CD4-positive, alpha-beta T cell treated with Interleukin-21 for 1 hour (primary cell): ENCODE measurements at regions not wholly inside any gene's neighbourhood (a gene's known extent, or its start where the extent isn't known, plus 50 kb on each side); places are given as distances from the start of the nearest gene placed in this dataset.
"Not testable (repeated sequence)": the region's sequence is repeated elsewhere in the genome, so short reads cannot be mapped to it uniquely, and the experiment has no call there.

Experiments
- DNase-seq: peaks from one replicate; pipeline ENCODE4 v3.0.0-alpha.2; 2020

DNA sequence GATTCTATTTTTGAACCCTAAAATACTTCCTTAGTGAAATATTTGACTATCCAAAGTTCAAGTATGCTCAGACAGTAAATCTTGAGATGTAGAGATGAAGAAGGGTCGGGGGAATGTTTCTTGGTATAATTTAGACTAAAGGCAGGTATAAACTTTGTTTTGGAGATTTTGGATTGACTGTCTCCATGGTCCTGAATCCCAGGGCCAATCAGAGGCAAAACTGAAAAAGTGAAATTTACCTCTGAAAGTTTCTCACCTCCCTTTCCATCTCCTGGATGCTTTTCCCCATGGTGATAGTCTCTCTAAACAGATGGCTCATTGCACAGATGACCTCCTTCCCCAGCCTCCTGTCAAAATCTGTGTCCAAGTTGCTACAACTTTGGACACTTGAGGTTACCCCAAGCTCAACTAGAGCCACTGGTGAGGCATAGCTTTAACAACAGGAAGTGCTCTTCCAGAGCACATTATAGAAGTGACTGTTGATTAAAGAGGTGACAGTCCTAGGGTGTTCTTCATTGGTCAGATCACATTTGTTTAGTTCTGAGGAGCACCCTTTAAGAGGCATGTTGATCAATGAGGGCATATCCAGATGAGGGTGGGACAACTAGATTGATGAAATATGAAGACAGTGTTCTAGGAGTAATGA, 128.4 kb downstream of the AKAP11 start:
- no peak for DNase-seq

DNA sequence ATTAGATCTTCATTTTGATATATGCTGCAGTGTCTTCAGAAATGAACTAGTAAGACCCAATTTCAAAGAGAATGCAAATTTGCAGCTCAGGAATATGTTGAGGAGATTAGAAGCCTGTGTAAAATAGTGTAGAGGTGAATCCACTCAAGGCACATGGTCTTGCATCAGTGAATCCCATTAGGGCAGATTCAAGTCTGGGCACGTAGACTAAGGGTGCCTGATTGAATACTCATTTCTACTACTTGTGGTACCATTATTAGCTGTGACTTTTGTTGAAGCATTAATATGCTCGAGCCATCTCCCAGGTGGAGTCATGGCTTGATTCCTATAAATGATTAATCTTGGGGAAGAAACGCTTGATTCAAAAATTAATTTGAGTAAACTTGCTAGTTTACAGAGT, 129.4 kb downstream of the AKAP11 start:
- DNase-seq, result no peak

DNA sequence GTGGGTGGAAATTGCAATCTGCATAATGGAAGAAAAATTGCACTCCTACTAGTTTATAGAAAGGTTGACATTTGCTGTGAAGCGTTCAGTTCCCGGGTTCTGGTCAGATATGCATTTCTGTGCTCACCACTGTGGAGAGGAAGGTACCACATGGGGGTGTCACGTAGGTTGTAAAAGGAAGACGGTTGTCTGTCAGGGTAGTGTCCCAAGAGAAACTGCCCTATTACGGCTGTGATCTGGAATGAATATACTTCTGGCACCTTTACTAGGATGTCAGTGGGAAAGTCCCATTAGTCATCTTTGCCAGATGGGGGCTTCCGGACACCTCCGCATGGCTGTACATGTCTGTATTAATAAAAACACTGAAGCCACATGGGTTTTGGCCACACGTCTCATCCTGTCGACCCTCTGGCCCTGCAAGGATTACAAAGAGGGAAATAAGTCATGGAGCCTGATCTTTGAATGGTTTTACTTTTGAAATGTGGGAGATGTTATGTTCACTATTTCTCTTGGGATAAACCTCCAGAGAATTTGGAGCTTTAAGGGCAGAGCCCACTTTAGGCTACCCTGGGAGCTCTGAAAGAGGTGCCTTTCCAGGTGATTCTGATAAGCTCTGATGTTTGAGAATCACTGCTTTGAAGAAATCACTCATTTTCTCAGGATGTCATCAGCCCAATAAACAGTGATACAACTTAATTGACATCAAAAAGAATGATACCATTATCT, 133.9 kb downstream of the AKAP11 start:
- DNase-seq, result peak; percentile 59

DNA sequence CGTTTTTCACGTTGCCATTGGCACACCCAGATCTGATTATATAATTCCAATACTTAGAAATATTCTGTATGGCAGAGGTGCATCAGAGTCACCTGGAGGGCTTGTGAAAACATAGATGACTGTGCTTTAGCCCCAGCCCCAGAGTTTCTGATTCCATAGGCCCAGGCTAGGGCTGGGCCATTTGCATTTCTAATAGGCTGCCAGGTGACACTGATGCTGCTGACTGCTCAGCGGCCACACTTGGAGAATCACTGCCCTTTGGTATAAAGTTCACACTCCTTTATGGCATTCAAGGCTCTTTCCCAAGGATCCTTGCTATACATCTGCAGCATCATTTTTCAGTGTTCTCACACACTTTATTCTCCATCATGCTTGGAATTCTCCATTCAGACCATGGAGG, 137.1 kb downstream of the AKAP11 start:
- DNase-seq, result no peak

DNA sequence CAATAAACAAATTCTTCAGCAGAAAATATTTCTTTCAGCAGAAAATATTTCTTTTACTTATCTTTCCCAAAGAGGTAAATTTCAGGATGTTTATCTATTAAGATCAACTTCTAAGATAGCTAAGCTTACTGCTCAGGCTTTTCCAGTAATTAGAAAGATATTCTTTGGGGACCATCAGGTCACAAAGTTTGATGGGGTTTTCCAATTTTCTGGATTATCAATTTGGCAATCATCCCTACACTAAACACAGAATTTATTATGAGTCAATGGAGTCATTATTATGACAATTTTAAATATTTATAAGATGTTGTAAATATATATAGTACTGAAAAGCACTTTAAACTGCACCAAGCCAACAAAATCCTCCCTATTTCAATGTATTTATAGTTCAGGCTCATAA, 137.6 kb downstream of the AKAP11 start:
- no peak for DNase-seq

DNA sequence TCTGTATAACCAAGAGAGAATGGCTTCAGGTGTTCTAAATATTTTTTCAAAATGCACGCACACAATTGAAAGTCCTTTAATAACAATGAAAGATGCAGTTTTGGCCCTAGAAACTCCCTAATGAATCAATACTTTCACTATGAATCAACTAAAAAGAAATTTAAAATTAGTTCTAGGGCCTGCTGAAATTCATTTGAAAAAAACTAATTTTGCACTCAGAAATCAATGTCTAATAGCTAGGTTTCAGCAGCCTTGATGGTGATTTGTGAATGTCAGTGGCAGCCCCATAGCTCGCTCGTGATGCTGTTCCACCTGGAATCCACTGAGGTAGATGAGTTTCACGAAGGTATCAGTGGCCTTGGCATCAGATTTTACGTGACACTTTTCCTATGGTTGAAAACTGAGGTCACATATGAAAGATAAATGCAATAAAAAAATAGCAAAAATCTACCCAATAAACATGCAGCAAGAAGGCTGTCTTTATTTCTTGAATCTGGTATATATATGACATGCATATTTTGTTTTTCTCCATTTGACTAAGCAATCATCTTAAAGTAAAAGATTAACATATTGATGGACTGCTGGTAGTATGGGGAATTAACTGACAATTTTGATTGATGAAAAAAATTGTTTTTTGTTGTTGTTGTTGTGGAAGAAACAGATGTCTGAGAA, 141.0 kb downstream of the AKAP11 start:
- DNase-seq, result no peak

DNA sequence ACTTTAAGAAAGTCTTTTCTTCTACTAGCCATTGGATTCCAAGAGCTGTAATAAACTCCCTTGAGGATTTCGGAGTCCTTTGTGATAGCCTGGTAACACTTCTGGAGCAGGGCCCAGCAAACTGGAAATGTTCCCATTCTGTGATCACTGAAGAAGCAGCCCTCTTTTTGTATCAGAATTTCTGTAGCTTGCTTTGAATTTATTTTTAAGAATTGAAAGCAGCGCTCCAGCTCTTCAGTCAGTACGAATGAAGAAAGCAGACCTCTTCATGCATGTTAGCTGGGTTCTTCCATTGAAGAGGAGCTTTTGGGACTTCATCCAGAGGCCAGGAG, 141.5 kb downstream of the AKAP11 start:
- no peak for DNase-seq

DNA sequence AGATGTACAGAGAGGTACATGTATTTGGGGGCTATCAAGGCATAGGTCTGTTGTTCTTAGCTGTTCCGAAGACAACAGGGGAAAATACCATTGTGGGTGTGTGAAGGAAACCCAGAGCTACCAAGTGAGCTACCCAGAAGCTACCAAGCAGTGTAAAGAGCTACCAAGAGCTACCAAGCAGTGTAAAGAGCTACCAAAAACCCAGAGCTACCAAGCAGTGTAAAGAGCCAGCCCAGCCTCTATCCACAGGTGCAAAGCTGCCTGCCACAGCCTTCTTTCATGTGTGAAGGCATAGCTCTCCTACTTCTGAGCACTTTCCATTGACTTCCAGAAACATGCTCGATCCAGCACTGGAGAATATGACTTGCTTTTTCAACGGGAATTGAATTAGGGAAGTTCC, 145.7 kb downstream of the AKAP11 start:
- no peak for DNase-seq

DNA sequence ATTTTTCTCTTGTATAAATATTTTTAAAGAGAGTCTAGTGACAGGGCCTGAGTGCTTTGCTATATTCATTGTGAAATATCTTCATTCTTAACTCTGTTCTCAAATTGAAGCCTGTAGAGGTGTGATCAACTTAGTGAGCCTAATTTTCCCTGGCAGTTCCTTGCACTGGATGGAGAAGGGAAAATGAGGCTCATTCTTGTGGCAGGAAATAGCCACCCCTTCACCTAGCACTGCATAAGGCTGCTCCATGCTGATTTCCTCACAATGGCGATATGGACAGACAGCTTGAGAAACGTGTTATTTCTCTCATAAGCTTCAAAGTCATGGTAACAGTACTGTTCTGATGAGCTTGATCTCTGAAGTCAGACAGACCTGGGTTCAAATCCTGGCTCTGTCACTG, 146.2 kb downstream of the AKAP11 start:
- DNase-seq, result no peak

DNA sequence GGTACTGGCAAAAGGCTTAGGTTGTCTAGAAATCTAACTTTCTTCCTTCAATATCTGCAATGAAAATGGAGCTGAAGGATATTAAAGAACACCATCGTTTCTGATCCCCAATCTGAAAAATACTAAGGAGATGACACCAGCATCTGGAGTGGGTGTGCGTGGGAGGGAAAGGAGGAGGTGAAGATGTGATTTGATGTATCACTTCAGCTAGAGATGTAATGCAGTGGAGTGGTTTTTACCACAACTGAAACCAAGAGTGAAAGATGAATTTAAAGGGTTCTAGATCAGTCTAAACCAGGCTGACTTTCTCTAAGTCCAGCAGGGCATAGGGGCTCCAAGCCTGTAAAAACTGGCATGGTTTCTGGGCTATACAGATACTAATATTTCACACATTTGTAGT, 148.4 kb downstream of the AKAP11 start:
- no peak for DNase-seq

DNA sequence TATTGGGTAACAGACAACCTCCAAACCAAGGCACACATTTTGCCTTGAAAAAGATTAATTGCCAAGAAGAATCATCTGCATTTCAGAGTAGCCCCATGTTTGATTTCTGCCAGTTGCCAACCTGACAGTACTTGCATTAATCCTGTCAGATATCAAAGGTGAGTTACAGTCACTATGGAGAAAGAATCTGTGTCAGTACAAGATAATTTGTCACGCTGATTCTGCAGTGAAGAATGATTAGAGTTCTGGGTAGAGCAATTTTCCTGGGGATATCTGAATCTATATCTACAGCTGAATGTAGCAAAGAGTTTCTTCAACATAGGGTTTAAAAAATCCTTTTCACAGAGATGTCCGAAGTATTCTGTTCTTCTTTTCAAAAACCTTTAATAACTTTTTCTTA, 150.7 kb downstream of the AKAP11 start:
- DNase-seq, result no peak

DNA sequence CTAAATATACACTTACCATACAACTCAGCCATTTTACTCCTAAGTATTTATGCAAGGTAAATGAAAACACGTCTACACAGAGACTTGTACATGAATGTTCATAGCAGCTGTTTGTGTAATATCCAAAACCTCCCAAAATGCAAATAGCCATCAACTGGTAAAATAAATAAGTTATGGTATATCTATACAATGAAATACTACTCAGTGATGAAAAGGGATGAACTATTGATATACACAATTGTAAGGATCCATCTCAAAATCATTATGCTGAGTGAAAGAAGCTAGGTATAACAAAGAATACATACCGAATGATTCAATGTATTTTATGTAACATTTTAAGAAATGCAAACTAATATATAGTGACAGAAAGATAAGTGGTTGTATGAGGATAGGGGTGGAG, 149.8 kb upstream of the TNFSF11 start:
- no peak for DNase-seq

DNA sequence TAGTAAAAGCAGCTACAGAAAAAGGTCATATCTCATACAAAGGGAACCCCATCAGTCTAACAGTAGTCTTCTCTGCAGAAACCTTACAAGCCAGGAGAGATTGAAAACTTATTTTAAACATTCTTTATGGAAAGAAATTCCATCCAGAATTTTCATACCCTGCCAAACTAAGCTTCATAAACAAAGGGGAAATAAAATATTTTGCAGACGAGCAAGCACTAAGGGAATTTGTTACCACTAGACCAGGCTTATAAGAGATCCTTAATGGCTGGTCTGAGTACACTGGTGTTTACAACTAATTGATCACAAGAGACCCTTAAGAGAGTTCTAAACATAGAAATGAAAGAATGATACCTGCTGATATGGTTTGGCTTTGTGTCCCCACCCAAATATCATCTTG, 128.6 kb upstream of the TNFSF11 start:
- DNase-seq, result no peak

DNA sequence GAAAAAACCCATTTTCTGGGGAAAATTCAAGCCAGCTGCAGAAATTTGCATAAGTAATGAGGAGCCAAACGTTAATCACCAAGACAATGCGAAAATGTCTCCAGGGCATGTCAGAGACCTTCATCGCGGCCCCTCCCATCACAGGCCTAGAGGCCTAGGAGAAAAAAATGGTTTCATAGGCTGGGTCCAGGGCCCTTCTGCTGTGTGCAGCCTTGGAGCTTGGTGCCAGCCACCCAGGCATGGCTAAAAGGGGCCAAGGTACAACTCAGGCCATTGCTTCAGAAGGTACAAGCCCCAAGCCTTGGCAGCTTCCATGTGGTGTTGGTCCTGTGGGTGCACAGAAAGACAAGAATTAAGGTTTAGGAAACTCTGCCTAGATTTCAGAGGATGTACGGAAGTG, 127.4 kb upstream of the TNFSF11 start:
- DNase-seq, result not testable (repeated sequence)

DNA sequence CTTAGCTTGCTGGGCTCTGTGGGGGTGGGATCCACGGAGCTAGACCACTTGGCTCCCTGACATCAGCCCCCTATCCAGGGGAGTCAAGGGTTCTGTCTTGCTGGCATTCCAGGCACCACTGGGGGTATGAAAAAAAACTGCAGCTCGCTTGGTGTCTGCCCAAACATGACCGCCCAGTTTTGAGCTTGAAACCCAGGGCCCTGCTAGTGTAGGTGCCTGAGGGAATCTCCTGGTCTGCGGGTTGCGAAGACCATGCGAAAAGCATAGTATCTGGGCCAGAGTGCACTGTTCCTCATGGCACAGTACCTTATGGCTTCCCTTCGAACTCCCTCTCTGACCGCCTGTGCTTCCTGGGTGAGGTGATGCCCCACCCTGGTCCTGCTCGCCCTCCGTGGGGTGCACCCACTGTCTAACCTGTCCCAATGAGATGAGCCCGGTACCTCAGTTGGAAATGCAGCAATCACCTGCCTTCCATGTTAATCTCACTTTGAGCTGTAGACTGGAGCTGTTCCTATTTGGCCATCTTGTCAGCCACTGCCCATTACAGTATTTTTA, 120.8 kb upstream of the TNFSF11 start:
- no peak for DNase-seq

DNA sequence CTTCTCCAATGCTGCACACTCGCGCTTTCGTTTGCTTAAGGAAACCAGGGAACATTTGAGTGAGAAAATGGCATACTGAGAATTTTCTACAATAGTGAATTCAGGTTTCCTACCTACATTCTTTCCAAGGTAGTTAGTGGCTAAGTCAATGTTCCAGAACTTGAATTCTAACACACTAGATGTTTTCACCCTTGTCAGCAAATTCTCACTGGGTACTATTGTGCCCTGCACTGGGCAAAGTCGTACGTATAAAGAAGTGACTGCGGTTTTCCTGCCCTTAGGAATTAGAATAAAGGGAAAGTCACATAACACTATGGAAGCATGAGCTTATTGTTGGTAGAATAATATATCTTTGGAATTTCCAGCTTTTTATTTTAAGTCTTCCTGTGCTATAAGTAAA, 119.2 kb upstream of the TNFSF11 start:
- no peak for DNase-seq

DNA sequence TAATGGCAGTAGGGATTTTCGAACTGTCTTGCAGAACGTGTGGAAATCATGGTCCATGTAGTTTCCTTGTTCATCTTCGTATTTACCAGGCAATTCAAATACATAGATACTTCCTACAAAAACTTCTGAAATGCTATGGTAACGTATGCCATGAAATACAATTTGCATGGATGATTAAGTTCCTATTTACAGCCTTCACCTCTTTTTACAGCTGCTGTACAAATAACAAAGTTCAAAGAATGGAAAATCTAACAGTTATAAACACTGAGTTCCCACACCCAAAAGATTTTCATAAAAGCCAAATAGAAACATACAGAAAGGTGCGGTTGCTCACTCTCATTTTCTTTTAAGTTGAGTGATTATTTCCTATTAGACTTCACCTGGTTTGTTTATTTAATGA, 115.8 kb upstream of the TNFSF11 start:
- DNase-seq, result no peak

DNA sequence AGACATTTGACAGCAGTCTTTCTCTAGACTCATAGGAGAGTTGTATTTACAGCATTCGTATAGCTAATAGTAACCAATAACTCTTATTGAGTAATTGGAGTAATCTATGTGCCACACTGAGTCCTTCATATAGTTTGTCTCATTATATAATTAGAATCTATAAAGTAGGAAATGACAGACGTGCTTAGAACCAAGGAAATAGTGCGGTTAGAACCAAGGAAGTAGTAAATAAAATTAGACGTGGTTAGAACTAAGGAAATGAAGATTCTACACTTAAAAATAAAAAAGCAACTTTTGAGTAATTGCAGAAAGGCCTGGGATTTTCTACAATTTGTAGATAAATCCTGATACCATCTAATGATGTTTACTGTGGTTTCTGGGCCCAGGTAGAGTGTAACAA, 107.8 kb upstream of the TNFSF11 start:
- peak; percentile 11 for DNase-seq

DNA sequence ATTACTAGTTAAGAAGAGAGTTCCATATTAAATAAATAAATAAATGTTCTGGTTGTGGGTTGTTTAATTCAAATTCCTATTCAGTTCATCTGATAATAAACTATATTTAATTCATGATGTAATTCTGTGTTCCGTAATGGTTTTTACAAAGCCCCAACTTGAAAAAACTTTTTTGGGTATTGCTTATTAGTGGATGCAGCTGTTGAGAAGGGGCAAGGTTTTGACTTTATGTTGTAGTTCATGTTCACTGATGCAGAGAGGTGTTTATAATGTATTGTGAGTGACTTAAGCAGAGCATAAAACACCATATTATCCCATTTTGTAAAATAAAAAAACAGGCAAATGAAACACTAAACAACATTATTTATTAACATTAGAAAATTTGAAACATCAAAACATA, 107.3 kb upstream of the TNFSF11 start:
- DNase-seq, result no peak

DNA sequence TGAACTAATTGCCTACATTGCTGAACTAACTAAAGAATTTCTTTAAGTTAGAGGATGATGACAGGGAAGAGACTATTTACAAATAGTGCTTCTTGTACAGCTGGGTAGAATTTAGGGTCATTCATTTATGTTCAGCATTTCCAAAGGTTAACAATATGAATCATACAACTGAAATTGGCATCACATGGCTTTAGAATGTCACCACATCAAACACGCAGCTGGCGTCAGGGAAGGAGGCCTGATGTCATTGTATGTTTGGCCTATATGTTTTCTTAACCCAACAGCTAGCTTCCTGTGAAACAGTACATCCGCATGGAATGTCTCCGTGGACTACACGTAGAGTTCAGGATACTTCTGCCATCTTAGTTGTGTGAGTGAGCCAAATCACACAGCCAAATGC, 99.0 kb upstream of the TNFSF11 start:
- no peak for DNase-seq

DNA sequence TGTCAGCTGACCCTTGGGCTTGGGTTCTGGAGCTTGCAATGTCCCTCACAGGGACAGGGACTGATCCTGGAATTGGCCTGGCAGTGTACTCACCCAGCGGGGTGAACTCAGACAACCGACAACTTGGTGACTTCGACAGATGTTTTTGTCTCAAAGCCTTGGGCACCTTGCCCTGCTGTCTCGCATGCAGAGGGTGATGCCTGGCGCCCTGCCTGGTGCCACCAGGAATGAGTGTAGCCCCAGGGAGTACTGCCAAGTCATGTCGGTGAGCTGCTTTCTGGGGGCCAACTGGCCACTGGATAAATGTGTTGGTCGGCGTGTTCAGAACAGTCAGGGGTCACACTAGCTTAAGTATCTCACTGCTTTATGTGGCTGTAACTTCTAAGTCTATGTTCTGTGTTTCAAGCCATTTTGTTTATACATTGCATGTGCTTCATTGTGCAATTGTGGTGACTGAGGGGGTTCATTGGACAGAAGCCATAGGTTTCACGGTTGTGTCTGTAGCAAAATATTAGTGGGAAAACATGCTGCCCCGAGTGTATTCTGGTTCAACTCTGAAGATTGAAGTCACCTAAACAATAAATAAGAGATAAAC, 96.3 kb upstream of the TNFSF11 start:
- DNase-seq, result no peak

DNA sequence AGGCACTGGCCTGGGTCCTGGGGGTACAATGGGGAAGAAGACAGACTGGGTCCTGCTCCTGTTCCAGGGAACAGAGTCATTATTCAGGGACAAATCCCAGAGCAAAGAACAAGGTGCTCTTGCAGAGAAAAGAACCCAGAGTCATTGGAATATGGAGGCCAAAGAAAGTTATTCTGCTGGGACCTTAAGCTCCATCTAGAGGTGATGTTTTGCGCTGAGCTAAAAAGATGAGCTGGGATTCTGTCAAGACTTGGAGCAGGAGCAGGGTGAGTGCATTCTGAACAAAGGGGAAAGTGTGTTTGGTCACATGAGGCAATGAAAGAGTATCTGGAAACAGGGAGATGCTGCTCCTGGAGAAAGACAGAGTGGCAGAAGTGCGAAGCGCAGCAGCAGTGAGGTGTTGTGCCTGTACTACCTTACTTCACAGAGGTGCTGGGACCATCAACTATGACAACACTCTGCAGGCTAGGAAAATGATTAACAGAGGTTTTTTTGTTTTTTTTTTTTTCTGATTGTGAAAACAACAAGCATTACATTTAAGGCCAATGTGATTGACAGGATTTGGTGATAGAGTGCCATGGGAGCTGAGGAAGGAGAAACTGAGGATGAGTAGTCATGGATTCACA, 95.3 kb upstream of the TNFSF11 start:
- DNase-seq, result peak; percentile 23

DNA sequence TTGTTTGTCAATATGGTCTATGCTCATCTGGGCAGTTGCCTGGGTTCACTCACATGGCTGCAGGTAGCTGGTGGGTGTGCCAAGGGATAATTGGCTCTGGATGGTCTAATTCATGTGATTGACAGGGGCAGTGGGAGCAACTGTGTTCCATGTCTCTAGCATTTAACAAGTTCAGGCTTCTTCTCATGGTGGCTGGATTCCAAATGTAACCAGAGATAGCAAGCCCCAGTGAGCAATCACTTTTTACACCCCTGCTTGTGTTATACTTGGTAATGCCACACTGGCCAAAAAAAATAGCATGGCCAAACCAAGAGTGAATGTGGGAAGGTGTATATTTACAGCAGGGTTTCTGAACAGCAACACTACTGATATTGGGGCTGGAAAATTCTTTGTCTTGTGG, 89.6 kb upstream of the TNFSF11 start:
- DNase-seq, result no peak
